ENCODE measurements at regions not wholly inside any gene's neighbourhood (a gene's known extent, or its start where the extent isn't known, plus 50 kb on each side); places are given as distances from the start of the nearest gene placed in this dataset.

- no peaks in the 10 kb centered on the region for H3K27me3 ChIP-seq (ENCODE audit: insufficient read depth, poor library complexity, severe bottlenecking)
- no peak for DNase-seq (ENCODE audit: low spot score)
- TF ChIP-seq, protein P1, sequence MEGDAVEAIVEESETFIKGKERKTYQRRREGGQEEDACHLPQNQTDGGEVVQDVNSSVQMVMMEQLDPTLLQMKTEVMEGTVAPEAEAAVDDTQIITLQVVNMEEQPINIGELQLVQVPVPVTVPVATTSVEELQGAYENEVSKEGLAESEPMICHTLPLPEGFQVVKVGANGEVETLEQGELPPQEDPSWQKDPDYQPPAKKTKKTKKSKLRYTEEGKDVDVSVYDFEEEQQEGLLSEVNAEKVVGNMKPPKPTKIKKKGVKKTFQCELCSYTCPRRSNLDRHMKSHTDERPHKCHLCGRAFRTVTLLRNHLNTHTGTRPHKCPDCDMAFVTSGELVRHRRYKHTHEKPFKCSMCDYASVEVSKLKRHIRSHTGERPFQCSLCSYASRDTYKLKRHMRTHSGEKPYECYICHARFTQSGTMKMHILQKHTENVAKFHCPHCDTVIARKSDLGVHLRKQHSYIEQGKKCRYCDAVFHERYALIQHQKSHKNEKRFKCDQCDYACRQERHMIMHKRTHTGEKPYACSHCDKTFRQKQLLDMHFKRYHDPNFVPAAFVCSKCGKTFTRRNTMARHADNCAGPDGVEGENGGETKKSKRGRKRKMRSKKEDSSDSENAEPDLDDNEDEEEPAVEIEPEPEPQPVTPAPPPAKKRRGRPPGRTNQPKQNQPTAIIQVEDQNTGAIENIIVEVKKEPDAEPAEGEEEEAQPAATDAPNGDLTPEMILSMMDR (IDR thresholded peaks at IDR 0.05; ENCODE audit: poor library complexity, severe bottlenecking) = no peak
- no peak overlapping the region for H3K4me3 ChIP-seq (ENCODE audit: severe bottlenecking)
- ATAC-seq (ENCODE audit: low read depth) = no peak
- H3K27ac ChIP-seq (ENCODE audit: poor library complexity, severe bottlenecking) = peak overlapping the region; percentile 77
- no peaks in the 10 kb centered on the region for H3K36me3 ChIP-seq (ENCODE audit: low read depth)
- peaks cover 18% of the 10 kb centered on the region for H3K4me1 ChIP-seq (ENCODE audit: insufficient read depth, poor library complexity, severe bottlenecking)
- no peaks in the 10 kb centered on the region for H3K9me3 ChIP-seq (ENCODE audit: severe bottlenecking)
Observed at GRCh38 chr4:145280541-145280940, 100.2 kb upstream of the OTUD4 start.

GRCh38 chr4:145279122-145279960 is 99.0 kb upstream of the OTUD4 start:
- no peaks in the 10 kb centered on the region for H3K9me3 ChIP-seq (ENCODE audit: severe bottlenecking)
- H3K4me1 ChIP-seq (ENCODE audit: insufficient read depth, poor library complexity, severe bottlenecking) = peaks cover 18% of the 10 kb centered on the region
- no peak overlapping the region for H3K4me3 ChIP-seq (ENCODE audit: severe bottlenecking)
- DNase-seq (ENCODE audit: low spot score) = no peak
- H3K27ac ChIP-seq (ENCODE audit: poor library complexity, severe bottlenecking) = peak overlapping the region; percentile 77
- peak; percentile 88 for ATAC-seq (ENCODE audit: low read depth)
- TF ChIP-seq, protein P1 (IDR thresholded peaks at IDR 0.05; ENCODE audit: poor library complexity, severe bottlenecking) = no peak
- no peaks in the 10 kb centered on the region for H3K36me3 ChIP-seq (ENCODE audit: low read depth)
- no peaks in the 10 kb centered on the region for H3K27me3 ChIP-seq (ENCODE audit: insufficient read depth, poor library complexity, severe bottlenecking)

DNA sequence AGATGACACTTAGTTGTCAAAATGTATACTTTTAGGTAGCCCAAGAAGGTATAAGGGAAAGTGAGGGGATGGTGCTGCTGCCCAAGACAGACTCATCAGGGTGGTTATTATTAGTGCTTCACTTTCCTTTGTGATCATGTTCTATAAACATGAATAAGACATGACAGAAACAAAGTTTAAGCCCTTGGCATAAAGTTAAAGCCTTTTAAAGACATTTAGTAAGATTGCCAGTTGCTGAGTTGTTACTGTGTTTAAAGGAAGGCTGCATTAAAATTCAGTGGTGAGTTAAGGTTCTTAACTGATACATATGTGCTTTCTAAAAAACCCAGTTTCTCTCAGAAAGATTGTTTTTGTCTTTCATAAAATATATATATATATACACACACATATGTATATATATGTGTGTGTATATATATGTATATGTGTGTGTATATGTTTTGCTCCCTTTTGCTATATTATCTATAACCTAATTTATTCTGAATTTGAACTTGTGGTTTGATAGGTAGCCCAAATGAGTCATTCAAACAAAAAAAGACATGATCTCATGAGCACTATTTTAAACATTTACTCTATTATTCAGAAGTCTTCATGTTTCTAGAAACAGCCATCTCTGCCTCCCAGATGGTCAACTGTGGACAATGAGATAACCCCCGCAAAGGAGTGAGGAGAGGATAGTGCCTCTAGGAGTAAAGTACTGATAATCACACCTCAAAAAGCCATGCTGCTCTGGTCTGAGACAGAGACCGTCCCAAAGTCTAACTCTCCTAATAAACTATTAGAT is 98.1 kb upstream of the OTUD4 start:
- ATAC-seq (ENCODE audit: low read depth) = peak; percentile 40
- peaks cover 18% of the 10 kb centered on the region for H3K4me1 ChIP-seq (ENCODE audit: insufficient read depth, poor library complexity, severe bottlenecking)
- TF ChIP-seq, protein P1 (IDR thresholded peaks at IDR 0.05; ENCODE audit: poor library complexity, severe bottlenecking) = no peak
- DNase-seq (ENCODE audit: low spot score) = no peak
- no peaks in the 10 kb centered on the region for H3K27me3 ChIP-seq (ENCODE audit: insufficient read depth, poor library complexity, severe bottlenecking)
- H3K36me3 ChIP-seq (ENCODE audit: low read depth) = no peaks in the 10 kb centered on the region
- no peak overlapping the region for H3K4me3 ChIP-seq (ENCODE audit: severe bottlenecking)
- peak overlapping the region; percentile 77 for H3K27ac ChIP-seq (ENCODE audit: poor library complexity, severe bottlenecking)
- no peaks in the 10 kb centered on the region for H3K9me3 ChIP-seq (ENCODE audit: severe bottlenecking)

DNA sequence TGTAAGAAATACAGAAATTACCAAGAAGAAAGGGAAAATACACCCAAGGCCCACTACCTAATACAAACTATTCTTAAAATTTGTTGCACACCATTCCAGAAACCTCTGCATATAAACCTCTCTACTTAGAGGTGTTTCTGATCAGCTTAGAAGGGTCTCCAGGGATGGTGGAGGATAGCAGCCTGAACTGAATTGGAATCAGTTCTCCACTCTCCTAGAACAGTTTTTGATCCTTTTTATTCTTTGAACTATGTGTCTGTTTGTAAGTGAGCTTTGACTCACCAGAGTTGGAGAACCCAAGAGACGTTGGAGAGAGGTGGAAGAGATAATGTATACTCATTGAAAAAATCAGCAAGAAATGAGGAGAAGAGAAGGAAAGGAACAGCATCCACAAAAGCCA is 96.6 kb upstream of the OTUD4 start:
- no peak for ATAC-seq (ENCODE audit: low read depth)
- TF ChIP-seq, protein P1 (IDR thresholded peaks at IDR 0.05; ENCODE audit: poor library complexity, severe bottlenecking) = no peak
- Histone ChIP-seq H3K36me3 (ENCODE audit: low read depth) (no peaks in the 10 kb centered on the region), H3K27me3 (ENCODE audit: insufficient read depth, poor library complexity, severe bottlenecking) (no peaks in the 10 kb centered on the region), H3K4me1 (ENCODE audit: insufficient read depth, poor library complexity, severe bottlenecking) (peaks cover 18% of the 10 kb centered on the region), H3K27ac (ENCODE audit: poor library complexity, severe bottlenecking) (no peak overlapping the region), H3K9me3 (ENCODE audit: severe bottlenecking) (no peaks in the 10 kb centered on the region), H3K4me3 (ENCODE audit: severe bottlenecking) (no peak overlapping the region)
- DNase-seq (ENCODE audit: low spot score) = no peak

All from RWPE2 (cell line).